NCI-H1105 treated with DMSO at 0.1 percent for 48 hours (cell line): ENCODE measurements at regions not wholly inside any gene's neighbourhood (a gene's known extent, or its start where the extent isn't known, plus 50 kb on each side); places are given as distances from the start of the nearest gene placed in this dataset.
"Not testable (repeated sequence)": the region's sequence is repeated elsewhere in the genome, so short reads cannot be mapped to it uniquely, and the experiment has no call there.

Source experiments
- DNase-seq: peaks from one replicate; lab custom pipeline; 2025; lab: John Stamatoyannopoulos, UW

GRCh38 chr3:34056951-34057390 lies 258.5 kb downstream of the PDCD6IP start:
- no peak for DNase-seq

GRCh38 chr3:34060995-34061394 lies 262.6 kb downstream of the PDCD6IP start:
- DNase-seq = not testable (repeated sequence)

- no peak for DNase-seq
Measured at GRCh38 chr3:34065901-34066300, 267.5 kb downstream of the PDCD6IP start.

GRCh38 chr3:34066328-34066727 lies 267.9 kb downstream of the PDCD6IP start:
- DNase-seq = no peak

GRCh38 chr3:34066999-34067398 lies 268.6 kb downstream of the PDCD6IP start:
- DNase-seq = no peak

GRCh38 chr3:34067536-34068051 lies 269.2 kb downstream of the PDCD6IP start:
- no peak for DNase-seq

- DNase-seq = no peak
Measured at GRCh38 chr3:34068505-34068904, 270.1 kb downstream of the PDCD6IP start.

- DNase-seq = no peak
Measured at GRCh38 chr3:34070831-34071585, 272.6 kb downstream of the PDCD6IP start.

GRCh38 chr3:34072297-34072696 lies 273.9 kb downstream of the PDCD6IP start:
- DNase-seq = no peak

- no peak for DNase-seq
Measured at GRCh38 chr3:34073111-34073510, 274.7 kb downstream of the PDCD6IP start.

- DNase-seq = no peak
Measured at GRCh38 chr3:34073961-34074360, 275.5 kb downstream of the PDCD6IP start.

GRCh38 chr3:34075975-34076374 lies 277.5 kb downstream of the PDCD6IP start:
- no peak for DNase-seq

GRCh38 chr3:34077417-34078195 lies 279.2 kb downstream of the PDCD6IP start:
- no peak for DNase-seq

GRCh38 chr3:34078418-34078817 lies 280.0 kb downstream of the PDCD6IP start:
- DNase-seq = no peak

- DNase-seq = not testable (repeated sequence)
Measured at GRCh38 chr3:34079849-34080248, 281.4 kb downstream of the PDCD6IP start.

- DNase-seq = not testable (repeated sequence)
Measured at GRCh38 chr3:34090379-34090778, 291.9 kb downstream of the PDCD6IP start.

- DNase-seq = peak; percentile 57
Measured at GRCh38 chr3:34090876-34091275, 292.4 kb downstream of the PDCD6IP start.

GRCh38 chr3:34094280-34094679 lies 295.9 kb downstream of the PDCD6IP start:
- not testable (repeated sequence) for DNase-seq

- DNase-seq = no peak
Measured at GRCh38 chr3:34102288-34102687, 303.9 kb downstream of the PDCD6IP start.

GRCh38 chr3:34106379-34106778 lies 307.9 kb downstream of the PDCD6IP start:
- no peak for DNase-seq

GRCh38 chr3:34106879-34107278 lies 308.4 kb downstream of the PDCD6IP start:
- no peak for DNase-seq

- DNase-seq = no peak
Measured at GRCh38 chr3:34107669-34108068, 309.2 kb downstream of the PDCD6IP start.

GRCh38 chr3:34109021-34109420 lies 310.6 kb downstream of the PDCD6IP start:
- DNase-seq = no peak
